NCI-H526 (cell line): ENCODE measurements at regions not wholly inside any gene's neighbourhood (a gene's known extent, or its start where the extent isn't known, plus 50 kb on each side); places are given as distances from the start of the nearest gene placed in this dataset.

Experiments
- DNase-seq, 2 experiments: peaks; one replicate each; lab custom pipeline; 2025; lab: John Stamatoyannopoulos, UW

DNA sequence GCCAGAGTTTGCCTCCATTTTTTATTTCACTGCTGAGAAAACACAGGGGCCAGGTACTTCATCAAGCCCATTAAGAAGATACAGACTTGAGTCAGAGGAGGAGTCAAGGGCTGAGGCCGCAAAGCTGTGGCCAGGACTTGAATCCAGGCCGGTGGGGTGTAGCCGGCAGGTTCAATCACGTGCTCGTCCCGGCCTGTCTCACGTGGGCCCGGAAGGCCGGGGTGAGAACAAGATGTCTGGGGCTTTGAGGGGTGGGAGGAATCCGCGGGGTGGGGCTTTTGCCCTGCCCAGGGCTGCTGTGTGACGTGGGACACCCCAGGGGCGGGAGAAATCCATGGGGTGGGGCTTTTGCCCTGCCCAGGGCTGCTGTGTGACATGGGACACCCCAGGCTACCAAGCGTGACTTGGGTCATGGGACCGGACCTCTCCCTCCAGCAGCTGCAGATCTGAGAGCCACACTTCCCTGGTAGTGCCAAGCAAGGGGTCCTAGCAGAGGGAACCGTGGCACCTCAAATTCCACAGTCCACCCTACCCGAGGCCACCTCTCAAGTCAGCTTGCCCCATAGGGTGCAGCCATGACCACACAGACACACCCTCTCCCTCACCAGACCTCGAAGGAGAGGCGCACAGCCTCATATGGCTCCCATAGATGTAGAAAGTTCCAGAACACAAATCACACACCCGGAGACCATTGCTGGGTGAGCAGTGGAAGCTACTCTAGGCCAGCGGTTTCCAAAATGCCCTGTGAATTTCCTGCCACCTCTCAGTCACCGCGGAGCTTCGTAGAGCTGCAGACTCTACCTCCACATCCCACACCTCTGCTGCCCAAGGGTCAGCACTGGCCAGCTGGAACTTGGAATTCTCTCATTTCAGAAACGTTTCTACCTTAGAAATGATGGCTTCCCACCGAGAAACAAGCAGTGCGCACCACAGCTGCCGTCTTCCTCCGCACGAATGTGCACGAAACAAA is 156.1 kb downstream of the DLL1 start:
- no peak for DNase-seq

DNA sequence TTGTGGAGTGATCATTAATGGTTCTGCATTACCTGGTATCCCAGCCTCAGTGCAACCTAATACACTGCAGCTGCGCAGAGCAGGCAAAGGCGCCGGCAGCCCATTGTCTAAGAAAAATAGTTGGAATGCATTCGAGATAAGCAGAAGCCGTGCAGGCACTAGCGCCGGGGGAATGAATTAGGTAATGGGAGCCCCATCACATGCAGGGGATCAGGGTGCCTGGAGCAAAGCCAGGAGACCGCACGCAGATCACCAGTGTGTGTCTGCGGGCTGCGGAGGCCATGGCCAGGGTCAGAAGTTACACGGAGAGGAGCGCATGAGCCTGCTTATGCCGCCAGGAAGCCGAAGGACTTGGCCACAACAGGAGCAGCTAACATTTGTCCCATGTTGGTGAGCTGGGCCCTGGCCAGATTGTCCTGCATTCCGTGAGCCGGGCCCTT is 156.8 kb downstream of the DLL1 start:
- no peak for DNase-seq

DNA sequence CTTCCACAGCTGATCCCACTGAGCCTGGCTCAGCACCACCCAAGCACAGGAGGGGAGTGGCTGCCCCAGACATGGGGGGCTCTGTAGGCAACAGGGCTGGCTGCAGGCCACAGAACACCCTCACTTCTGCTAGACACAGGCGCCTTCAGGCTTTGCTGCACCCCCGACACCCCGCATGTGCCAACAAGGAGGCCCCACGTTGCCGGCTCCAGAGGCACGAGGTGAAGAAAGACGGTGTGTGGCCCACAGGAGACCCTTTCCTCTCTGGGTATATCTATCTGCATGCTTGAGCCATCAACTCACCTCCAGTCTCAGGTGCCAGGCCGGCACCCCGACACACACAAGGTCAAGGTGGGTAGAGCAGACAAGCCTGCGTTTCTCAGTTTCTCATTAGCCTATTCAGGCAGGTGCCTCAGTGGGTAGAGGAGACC is 158.3 kb downstream of the DLL1 start:
- DNase-seq = no peak

DNA sequence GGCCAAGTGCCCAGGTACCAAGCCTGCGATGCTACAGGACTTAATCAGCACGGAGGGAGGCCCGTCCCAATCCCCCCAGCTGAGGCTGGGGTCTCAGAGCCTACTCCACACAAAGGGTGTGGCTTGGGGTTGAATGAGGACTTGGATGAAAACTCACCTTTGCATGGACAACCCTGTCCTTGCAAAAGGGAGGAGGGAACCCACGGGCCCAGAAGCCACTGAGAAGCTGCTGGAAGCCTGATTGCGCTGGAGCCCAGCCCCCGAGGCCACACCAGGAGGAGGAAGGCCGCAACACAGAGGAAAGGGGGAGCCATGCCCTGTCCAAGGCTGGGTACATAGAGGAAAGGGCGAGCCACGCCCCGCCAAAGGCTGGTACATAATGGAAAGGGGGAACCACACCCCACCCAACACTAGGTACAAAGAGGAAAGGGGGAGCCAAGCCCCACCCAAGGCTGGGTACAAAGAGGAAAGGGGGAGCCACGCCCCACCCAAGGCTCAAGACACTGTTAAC is 158.8 kb downstream of the DLL1 start:
- DNase-seq = no peak

DNA sequence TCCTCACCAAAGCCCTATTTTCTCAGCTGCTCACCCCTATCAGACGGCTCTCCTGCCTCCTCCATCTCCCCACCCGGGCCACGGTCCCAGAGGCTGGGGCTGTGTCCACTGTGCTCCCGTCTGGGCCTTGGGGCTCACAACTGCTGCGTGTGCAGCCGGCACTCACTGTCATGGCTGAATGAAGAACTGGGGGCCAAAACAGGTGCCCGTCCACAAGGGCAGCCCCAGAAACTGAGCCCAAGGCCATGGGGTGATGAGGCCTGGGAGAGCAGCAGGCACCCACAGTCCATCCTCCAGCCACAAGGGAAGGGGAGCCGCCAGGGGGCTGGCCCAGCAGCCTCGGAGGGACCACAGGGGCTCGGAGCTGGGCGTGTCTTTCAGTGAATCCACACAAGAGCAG is 159.5 kb downstream of the DLL1 start:
- no peak for DNase-seq

DNA sequence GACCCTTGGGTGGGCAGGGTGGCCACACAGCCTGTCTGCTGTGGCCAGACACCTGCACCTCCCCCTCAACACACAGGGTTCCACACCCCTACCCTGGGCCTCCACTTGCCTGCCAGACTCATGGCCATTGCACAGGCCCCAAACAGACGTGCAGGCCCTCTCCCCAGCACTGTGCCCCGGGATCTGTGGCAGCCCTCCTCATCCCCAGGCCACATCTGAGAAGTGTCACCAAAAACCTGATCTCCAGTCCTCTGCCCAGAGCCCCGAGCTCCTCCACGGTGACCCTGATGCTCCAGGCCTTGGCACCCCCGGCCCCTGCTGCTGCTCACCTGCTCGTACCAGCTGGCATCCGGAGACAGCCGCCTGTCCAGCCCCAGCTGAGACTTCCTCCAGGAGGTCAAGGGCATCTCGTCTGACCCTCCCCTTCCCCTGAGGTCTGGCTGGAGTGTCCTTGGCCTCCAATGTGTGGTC is 160.1 kb downstream of the DLL1 start:
- no peak for DNase-seq

GRCh38 chr6:170130201-170130621 is 160.7 kb downstream of the DLL1 start:
- DNase-seq = no peak

DNA sequence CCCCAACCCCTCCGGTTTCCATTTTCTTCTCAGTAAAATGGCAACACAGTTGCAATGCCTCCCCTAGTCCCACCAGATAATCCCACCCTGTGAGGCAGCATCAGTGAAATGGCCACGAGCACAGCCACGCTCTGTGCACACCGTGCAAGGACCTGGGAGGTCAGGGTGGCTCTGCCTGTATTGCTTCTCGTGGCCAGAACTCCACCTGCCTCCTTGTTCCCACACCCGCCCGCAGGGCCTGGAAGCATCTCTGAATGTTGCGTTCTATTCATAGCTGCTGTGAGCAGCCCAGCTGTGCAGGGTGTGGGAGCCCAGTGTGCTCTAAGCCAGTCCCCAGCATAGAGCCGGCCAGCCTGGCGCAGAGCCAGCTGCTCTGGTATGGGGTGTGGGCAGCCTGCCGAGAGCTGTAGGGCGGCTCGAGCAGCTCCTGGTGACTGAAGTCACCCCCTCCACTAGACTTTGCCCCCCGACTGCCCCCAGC is 161.1 kb downstream of the DLL1 start:
- DNase-seq = peak in 1 of 2 experiments; percentile 56

GRCh38 chr6:170128811-170129681 is 161.8 kb downstream of the DLL1 start:
- no peak for DNase-seq

DNA sequence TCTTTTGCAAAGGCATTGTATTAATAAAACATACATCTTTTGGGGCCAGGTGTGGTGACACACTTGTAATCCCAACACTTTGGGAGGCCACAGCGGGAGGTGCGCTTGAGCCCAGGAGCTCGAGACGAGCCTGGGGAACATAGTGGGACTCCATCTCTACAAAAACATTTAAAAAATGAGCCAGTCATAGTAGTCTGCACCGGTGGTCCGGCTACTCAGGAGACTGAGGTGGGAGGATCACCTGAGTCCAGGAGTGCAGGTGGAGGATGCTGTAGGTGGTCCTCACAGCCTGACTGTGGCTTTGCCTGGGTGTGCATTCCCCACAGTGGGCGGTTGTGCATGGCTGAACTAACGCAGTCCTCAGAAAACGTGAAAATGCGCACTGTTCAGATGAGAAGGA is 162.5 kb downstream of the DLL1 start:
- no peak for DNase-seq

- DNase-seq = no peak
These were observed 163.7 kb downstream of the DLL1 start for GRCh38 chr6:170127151-170127550.

DNA sequence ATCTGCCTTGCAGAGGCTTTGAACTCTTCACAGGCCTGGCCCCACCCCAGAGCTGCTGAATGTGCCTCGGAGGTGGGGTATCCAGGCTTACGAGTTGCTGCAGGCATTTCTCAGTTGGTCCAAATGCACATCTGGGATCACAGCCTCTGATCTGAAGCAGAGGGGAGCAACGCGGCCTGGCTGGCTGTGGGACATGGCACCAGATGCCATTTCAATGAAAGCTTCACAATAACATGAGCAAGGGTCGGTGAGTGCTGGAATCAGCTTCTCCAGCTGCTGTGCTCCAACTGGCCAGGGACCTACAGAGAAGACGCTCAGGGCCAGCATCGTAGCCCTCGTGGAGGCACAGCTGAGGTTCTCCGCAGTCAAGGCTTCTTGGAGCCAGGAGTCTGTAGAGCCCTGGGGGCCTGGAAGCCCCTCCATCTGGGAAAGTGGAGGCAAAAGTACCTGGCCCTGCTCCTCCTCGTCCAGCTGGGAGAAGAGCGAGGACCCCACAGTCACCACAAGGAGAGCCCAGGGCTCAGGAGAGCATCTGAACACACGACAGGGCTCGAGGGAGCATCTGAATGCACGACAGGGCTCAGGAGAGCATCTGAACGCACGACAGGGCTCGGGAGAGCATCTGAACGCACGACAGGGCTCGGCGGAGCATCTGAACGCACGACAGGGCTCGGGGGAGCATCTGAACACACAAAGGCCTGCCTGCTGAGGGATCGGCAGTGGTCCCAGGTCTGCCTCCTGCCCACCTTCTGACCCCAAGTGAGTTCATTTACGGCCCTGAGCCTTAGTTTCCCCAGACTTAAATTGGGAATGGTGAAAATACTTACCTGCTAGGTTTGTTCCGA is 165.2 kb downstream of the DLL1 start:
- DNase-seq = no peak

DNA sequence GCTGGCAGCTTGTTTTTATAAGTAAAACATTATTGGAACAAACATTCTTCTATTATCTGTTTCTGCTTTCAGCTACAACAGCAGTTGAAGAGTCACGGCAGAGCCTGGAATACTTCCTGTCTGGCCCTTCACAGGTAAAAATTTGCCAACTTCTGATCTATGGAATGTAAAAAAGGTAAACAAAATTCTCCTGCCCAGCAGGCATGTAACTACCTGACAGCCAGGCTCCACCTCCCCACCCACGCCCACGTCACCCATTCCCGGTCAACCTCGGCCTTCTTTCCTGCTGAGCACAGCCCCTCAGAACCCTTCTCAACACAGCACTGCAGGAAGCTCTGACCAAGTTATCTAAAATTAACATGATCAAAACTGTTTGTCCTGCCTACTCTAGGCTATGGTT is 166.0 kb downstream of the DLL1 start:
- no peak for DNase-seq

GRCh38 chr6:170124150-170124549 is 166.7 kb downstream of the DLL1 start:
- DNase-seq = no peak

- no peak for DNase-seq
These were observed 168.2 kb downstream of the DLL1 start for GRCh38 chr6:170122651-170123050.

DNA sequence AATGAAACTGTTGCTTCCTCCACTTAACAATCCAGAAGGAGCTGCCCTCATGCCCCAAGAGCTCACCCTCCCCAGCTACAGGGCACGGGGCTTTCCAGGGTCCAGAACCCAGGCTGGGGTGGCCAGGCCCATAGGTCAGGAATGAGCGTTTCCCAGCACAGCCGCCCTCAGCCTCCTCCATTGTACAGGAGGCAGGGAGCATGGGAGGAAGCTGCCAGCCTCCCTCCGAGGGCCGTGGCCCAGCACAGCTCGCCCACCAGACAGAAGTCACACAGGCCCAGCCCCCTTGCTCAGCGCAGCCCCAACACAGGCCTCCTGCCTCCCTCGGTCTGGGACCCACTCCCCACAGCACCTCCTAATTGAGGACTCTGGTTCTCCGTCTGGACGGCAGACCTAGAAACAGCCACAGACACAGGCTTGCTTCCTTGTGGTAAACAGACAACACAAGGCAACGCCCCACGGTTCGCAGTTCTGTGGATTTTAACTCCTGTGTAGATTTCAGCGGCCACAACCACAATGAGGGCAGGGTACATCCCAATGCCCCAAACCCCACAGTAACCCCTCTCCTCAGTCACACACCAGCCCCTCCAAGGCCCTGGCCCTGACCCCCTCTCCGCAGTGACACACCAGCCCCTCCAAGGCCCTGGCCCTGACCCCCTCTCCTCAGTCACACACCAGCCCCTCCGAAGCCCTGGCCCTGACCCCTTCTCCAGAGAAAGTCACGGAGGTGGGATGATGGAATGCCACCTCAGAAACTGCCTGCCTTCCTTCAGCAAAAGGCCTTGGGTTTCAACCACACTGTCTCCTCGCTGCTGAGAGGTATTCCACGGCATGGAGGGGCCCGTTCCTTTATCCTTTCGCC is 173.5 kb downstream of the DLL1 start:
- no peak for DNase-seq

GRCh38 chr6:170116636-170117035 is 174.2 kb downstream of the DLL1 start:
- no peak for DNase-seq

DNA sequence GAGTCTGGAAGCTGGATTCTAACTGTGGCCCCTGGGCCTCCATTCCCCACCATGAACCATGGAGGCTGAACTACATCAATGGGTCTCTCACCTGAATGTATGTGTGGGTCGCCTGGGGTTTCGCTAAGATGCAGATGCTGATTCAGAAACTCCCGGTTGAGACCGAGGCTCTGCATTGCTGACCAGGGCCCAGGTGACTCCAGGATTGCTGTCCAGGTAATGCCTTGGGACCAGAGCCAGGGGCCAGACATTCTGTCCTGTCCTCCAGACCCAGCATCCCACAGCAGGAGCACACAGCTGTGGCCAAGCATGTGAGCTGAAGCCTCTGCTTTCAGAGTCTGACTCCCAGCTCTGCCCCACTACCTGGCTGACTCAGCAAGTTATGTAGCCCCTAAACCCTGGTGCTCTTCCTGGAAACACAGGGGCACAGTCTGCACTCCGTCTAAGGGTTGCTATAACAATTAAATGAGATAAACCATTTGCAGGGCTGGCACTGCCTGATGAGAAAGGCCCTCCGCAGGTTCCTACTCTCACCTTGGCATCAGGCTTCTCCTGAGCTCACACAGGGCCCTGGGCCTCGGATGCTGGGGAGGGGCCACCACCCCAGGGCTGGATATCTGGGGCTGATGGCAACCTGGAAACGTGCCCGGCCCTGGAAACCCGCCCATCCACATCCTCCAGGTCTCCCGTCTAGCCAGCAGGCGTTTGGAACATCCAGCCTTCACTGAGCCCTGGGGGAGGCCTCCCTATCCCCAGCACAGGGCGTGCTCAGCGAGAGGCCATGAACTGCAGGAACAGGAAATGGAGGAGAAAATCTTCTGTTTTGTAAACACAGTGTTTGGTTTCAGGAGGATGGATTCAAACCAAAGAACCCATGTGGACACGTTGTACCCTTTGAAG is 175.7 kb downstream of the DLL1 start:
- DNase-seq = no peak
